HEK293 (cell line): ENCODE measurements at regions not wholly inside any gene's neighbourhood (a gene's known extent, or its start where the extent isn't known, plus 50 kb on each side); places are given as distances from the start of the nearest gene placed in this dataset.
"Not testable (repeated sequence)": the region's sequence is repeated elsewhere in the genome, so short reads cannot be mapped to it uniquely, and the experiment has no call there.

Experiments
- CTCF ChIA-PET: fragments of 350-600 bp; formaldehyde crosslinking; extraction: SDS; loops from one replicate; lab custom pipeline; 2021; ENCODE audit warnings: antibody characterized with exemption; lab: Yijun Ruan, JAX
- POLR2A ChIA-PET: fragments of 300-600 bp; formaldehyde crosslinking; extraction: SDS; loops from one replicate; lab custom pipeline; 2020; ENCODE audit warnings: antibody characterized with exemption, inconsistent platforms; lab: Yijun Ruan, JAX
- H3K27ac ChIP-seq: fragments of 200-500 bp; sonication (Bioruptor generic); 2 replicates; pipeline ENCODE4 v1.5.1; 2014; ENCODE audit warnings: low read depth, low read length, control low read depth, inconsistent platforms; ENCODE audit errors: extremely low read depth
- H3K36me3 ChIP-seq, 2 experiments: fragments of 200-500 bp in 1 of 2; sonication (Bioruptor generic) in 1 of 2; 1 replicate in 1 of 2; 2 replicates in 1 of 2; pipeline ENCODE4 v1.5.1; 2014 to 2017; ENCODE audit warnings: inconsistent platforms in 2 of 2, low read length in 2 of 2; ENCODE audit not compliant: control insufficient read depth in 2 of 2, insufficient read depth in 1 of 2
- H3K4me1 ChIP-seq: fragments of 200-500 bp; sonication (Bioruptor generic); 2 replicates; pipeline ENCODE4 v1.5.1; 2014; ENCODE audit warnings: mild to moderate bottlenecking, low read length, inconsistent platforms; ENCODE audit not compliant: control insufficient read depth, insufficient read depth
- H3K4me3 ChIP-seq: 2 replicates; pipeline ENCODE4 v1.5.1; 2011; ENCODE audit warnings: low read depth, mild to moderate bottlenecking, control low read depth, low read length, moderate library complexity
- H3K9me3 ChIP-seq: fragments of 200-500 bp; sonication (Bioruptor generic); 2 replicates; pipeline ENCODE4 v1.5.1; 2014; ENCODE audit warnings: low read depth, low read length, inconsistent platforms; ENCODE audit not compliant: control insufficient read depth, insufficient read depth
- FEZF1 ChIP-seq: fragments of 450-650 bp; formaldehyde crosslinking; IDR thresholded peaks from 2 replicates; pipeline ENCODE4 v1.5.1; 2016; ENCODE audit warnings: missing biosample characterization, missing genetic modification characterization
- KLF8 ChIP-seq: fragments of 450-650 bp; formaldehyde crosslinking; IDR thresholded peaks from 2 replicates; pipeline ENCODE4 v1.5.1; 2016; ENCODE audit warnings: missing biosample characterization, missing genetic modification characterization
- MEIS1 ChIP-seq: sonication (generic); formaldehyde crosslinking; IDR thresholded peaks from 2 replicates; pipeline ENCODE4 v1.8.1; 2022; ENCODE audit warnings: missing genetic modification reagents, mild to moderate bottlenecking, borderline replicate concordance
- PBX3 ChIP-seq: sonication (generic); formaldehyde crosslinking; IDR thresholded peaks from 2 replicates; pipeline ENCODE4 v1.8.1; 2022; ENCODE audit warnings: mild to moderate bottlenecking, moderate library complexity, missing genetic modification reagents
- PRDM4 ChIP-seq: fragments of 450-650 bp; formaldehyde crosslinking; IDR thresholded peaks from 2 replicates; pipeline ENCODE4 v1.5.1; 2017; ENCODE audit warnings: missing biosample characterization, missing genetic modification characterization
- REST ChIP-seq: fragments of 450-650 bp; formaldehyde crosslinking; IDR thresholded peaks from 2 replicates; pipeline ENCODE4 v1.5.1; 2016; ENCODE audit warnings: missing biosample characterization, missing genetic modification characterization
- TCF7L2 ChIP-seq: IDR thresholded peaks from 2 replicates; pipeline ENCODE4 v1.6.1; 2011; ENCODE audit warnings: low read depth, mild to moderate bottlenecking, inconsistent platforms, low read length, moderate library complexity, borderline replicate concordance
- WT1 ChIP-seq: fragments of 450-650 bp; formaldehyde crosslinking; IDR thresholded peaks from 2 replicates; pipeline ENCODE4 v1.5.1; 2016; ENCODE audit warnings: missing biosample characterization, missing genetic modification characterization
- ZBTB48 ChIP-seq: fragments of 450-650 bp; formaldehyde crosslinking; IDR thresholded peaks from 2 replicates; pipeline ENCODE4 v1.5.1; 2016; ENCODE audit warnings: missing biosample characterization, missing genetic modification characterization
- ZNF146 ChIP-seq: fragments of 450-650 bp; formaldehyde crosslinking; IDR thresholded peaks from 2 replicates; pipeline ENCODE4 v1.5.1; 2016; ENCODE audit warnings: missing biosample characterization, missing genetic modification characterization
- ZNF24 ChIP-seq: fragments of 450-650 bp; formaldehyde crosslinking; IDR thresholded peaks from 2 replicates; pipeline ENCODE4 v1.5.1; 2016; ENCODE audit warnings: missing biosample characterization, missing genetic modification characterization
- ZNF341 ChIP-seq: fragments of 450-650 bp; formaldehyde crosslinking; IDR thresholded peaks from 2 replicates; pipeline ENCODE4; 2016; ENCODE audit warnings: low read depth, missing biosample characterization, missing genetic modification characterization
- ZNF510 ChIP-seq: fragments of 450-650 bp; formaldehyde crosslinking; IDR thresholded peaks from 2 replicates; pipeline ENCODE4 v1.5.1; 2018; ENCODE audit warnings: mild to moderate bottlenecking, missing genetic modification characterization, missing biosample characterization; ENCODE audit not compliant: insufficient replicate concordance
- ZNF521 ChIP-seq: fragments of 450-650 bp; formaldehyde crosslinking; IDR thresholded peaks from 2 replicates; pipeline ENCODE4 v1.5.1; 2017; ENCODE audit warnings: missing biosample characterization, mild to moderate bottlenecking, missing genetic modification characterization
- ZNF530 ChIP-seq: fragments of 450-650 bp; formaldehyde crosslinking; IDR thresholded peaks from 2 replicates; pipeline ENCODE4 v1.5.1; 2016; ENCODE audit warnings: low read depth, missing biosample characterization, missing genetic modification characterization
- ZNF544 ChIP-seq: fragments of 450-650 bp; formaldehyde crosslinking; IDR thresholded peaks from 2 replicates; pipeline ENCODE4 v1.5.0; 2017; ENCODE audit warnings: missing biosample characterization, missing genetic modification characterization
- ZNF549 ChIP-seq: fragments of 450-650 bp; IDR thresholded peaks from 2 replicates; pipeline ENCODE4 v1.5.1; 2018; ENCODE audit warnings: missing biosample characterization, missing genetic modification characterization, mild to moderate bottlenecking, inconsistent platforms, moderate library complexity
- ZNF555 ChIP-seq: fragments of 450-650 bp; formaldehyde crosslinking; conservative IDR thresholded peaks from 2 replicates; pipeline ENCODE4 v1.5.1; 2017; ENCODE audit warnings: missing biosample characterization, mild to moderate bottlenecking, missing genetic modification characterization, inconsistent platforms
- ZNF670 ChIP-seq: fragments of 450-650 bp; formaldehyde crosslinking; IDR thresholded peaks from 2 replicates; pipeline ENCODE4 v1.5.1; 2016; ENCODE audit warnings: missing biosample characterization, missing genetic modification characterization, low read depth
- ZNF747 ChIP-seq: fragments of 450-650 bp; formaldehyde crosslinking; IDR thresholded peaks from 2 replicates; pipeline ENCODE4 v1.5.1; 2016; ENCODE audit warnings: missing biosample characterization, missing genetic modification characterization

- POLR2A ChIA-PET: no interaction called here
- Histone ChIP-seq H3K4me3 (no peak overlapping the region), H3K4me1 (no peaks in the 10 kb centered on the region), H3K36me3 (no peaks in the 10 kb centered on the region), H3K9me3 (no peaks in the 10 kb centered on the region), H3K27ac (no peak overlapping the region)
- CTCF ChIA-PET: no interaction called here
- no peak for TF ChIP-seq ZNF341 (tag by site-specific recombination)
- TF ChIP-seq ZBTB48 (tag by site-specific recombination): no peak
- peak; percentile 50; the same call in 1 of the 2 replicates for TF ChIP-seq REST
Observed at GRCh38 chr7:119733127-119733879, 539.7 kb upstream of the KCND2 start.

GRCh38 chr7:119737390-119737789, 535.6 kb upstream of the KCND2 start:
- POLR2A ChIA-PET: no interaction called here

GRCh38 chr7:119745280-119745679, 527.7 kb upstream of the KCND2 start:
- H3K27ac ChIP-seq, CTCF ChIA-PET, H3K36me3 ChIP-seq, H3K4me3 ChIP-seq, H3K9me3 ChIP-seq, POLR2A ChIA-PET, H3K4me1 ChIP-seq: not testable (repeated sequence)

More at GRCh38 chr7:119737390-119737789, 535.6 kb upstream of the KCND2 start:
- Histone ChIP-seq H3K36me3 (no peaks in the 10 kb centered on the region), H3K4me1 (no peaks in the 10 kb centered on the region), H3K9me3 (no peaks in the 10 kb centered on the region), H3K27ac (no peak overlapping the region), H3K4me3 (no peak overlapping the region)
- TF ChIP-seq PBX3 (CRISPR knock-in tag): no peak
- no peak for TF ChIP-seq ZNF747
- no peak for TF ChIP-seq ZNF555 (tag by site-specific recombination)
- no peak for TF ChIP-seq TCF7L2
- no peak for TF ChIP-seq ZNF510
- no peak for TF ChIP-seq FEZF1 (tag by site-specific recombination)
- TF ChIP-seq ZNF670: no peak
- CTCF ChIA-PET: no interaction called here

GRCh38 chr7:119748251-119748860, 524.6 kb upstream of the KCND2 start:
- Histone ChIP-seq H3K9me3 (no peaks in the 10 kb centered on the region), H3K4me3 (no peak overlapping the region), H3K36me3 (no peaks in the 10 kb centered on the region), H3K4me1 (no peaks in the 10 kb centered on the region), H3K27ac (no peak overlapping the region)
- CTCF ChIA-PET: no interaction called here
- POLR2A ChIA-PET: no interaction called here
- TF ChIP-seq MEIS1 (CRISPR knock-in tag) (no peak), ZNF544 (tag by site-specific recombination) (no peak), KLF8 (no peak), ZNF549 (tag by site-specific recombination) (no peak), ZNF24 (tag by site-specific recombination) (no peak), WT1 (tag by site-specific recombination) (no peak), PRDM4 (tag by site-specific recombination) (no peak), ZNF521 (tag by site-specific recombination) (no peak), ZNF146 (tag by site-specific recombination) (no peak), ZNF530 (tag by site-specific recombination) (no peak)
